Suprapubic skin (tissue), 4 donors: ENCODE measurements at regions not wholly inside any gene's neighbourhood (a gene's known extent, or its start where the extent isn't known, plus 50 kb on each side); places are given as distances from the start of the nearest gene placed in this dataset.

Experiments used
- DNase-seq, 2 donors: peaks; one replicate each; pipeline ENCODE4 v3.0.0-alpha.2; 2019; ENCODE audit warnings: low spot score in 2 of 2
- H3K27ac ChIP-seq: fragments of 200-600 bp; sonication (generic); one replicate; pipeline ENCODE4 v1.5.1; 2019
- H3K27me3 ChIP-seq: fragments of 200-600 bp; sonication (generic); one replicate; pipeline ENCODE4 v1.5.1; 2019
- H3K36me3 ChIP-seq: fragments of 200-600 bp; sonication (generic); one replicate; pipeline ENCODE4 v1.5.1; 2019
- H3K4me1 ChIP-seq: fragments of 200-600 bp; sonication (generic); one replicate; pipeline ENCODE4 v1.5.1; 2019
- H3K4me3 ChIP-seq: fragments of 200-600 bp; sonication (generic); one replicate; pipeline ENCODE4 v1.5.1; 2019; ENCODE audit warnings: mild to moderate bottlenecking
- H3K9me3 ChIP-seq: fragments of 200-600 bp; sonication (generic); one replicate; pipeline ENCODE4 v1.5.1; 2019
- CTCF ChIP-seq, 2 donors: fragments of 200-600 bp in 1 of 2; fragments of 450-650 bp in 1 of 2; sonication (generic) in 1 of 2; IDR thresholded peaks; one replicate each; pipeline ENCODE4 v1.5.1; 2016 to 2019; ENCODE audit warnings: antibody characterized with exemption in 2 of 2, mild to moderate bottlenecking in 1 of 2, moderate library complexity in 1 of 2
- EP300 ChIP-seq: sonication (generic); formaldehyde crosslinking; IDR thresholded peaks from one replicate; pipeline ENCODE4 v1.6.1; 2017; ENCODE audit warnings: antibody characterized with exemption
- POLR2A ChIP-seq, 2 donors: fragments of 450-650 bp; IDR thresholded peaks; one replicate each; pipeline ENCODE4 v1.6.1; 2017; ENCODE audit warnings: antibody characterized with exemption in 2 of 2, mild to moderate bottlenecking in 2 of 2, moderate library complexity in 2 of 2
- POLR2AphosphoS5 ChIP-seq, 3 donors: sonication (generic); formaldehyde crosslinking; IDR thresholded peaks; one replicate each; pipeline ENCODE4 v1.6.1; 2017; ENCODE audit warnings: antibody characterized with exemption in 3 of 3
- WGBS: methylation state at CpG from one replicate; pipeline ENCODE4 v1.1.5; 2018; 5-methylcytosine and 5-hydroxymethylcytosine counted together

DNA sequence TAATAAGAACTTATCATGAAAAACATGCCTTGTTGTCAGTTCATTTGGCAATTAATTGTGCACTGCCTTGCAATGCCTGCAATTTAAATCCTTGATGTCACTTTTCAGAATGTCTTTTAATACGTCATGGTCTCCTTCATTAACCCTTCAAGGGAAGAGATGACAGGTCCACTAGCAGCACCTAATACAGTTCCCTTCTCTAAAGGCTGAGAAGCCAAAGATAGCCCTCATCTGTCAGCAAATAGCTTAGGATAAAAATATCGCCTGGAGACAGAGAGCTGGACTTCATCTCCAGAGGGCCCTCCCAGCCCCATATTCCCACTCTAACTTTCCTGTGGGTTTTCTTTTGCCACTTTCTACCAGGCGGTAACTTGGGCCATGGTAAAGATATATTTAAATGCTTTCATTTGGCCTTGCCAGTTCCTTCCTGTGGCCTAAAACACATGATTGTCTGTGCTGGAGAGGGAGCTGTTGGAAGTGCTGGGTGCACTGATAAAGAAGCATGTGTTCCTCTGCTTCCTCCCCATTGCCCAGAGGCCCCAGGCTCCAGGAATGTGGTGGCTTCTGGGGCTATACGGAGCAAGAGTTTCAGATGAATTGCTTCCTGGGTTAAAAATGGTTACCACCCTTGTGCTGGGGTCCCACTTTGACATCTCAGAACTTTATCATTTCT, 76.3 kb upstream of the UMPS start:
- H3K27ac ChIP-seq = no peak overlapping the region
- DNase-seq = no peak
- H3K9me3 ChIP-seq = no peaks in the 10 kb centered on the region
- no peaks in the 10 kb centered on the region for H3K27me3 ChIP-seq
- H3K4me1 ChIP-seq = no peaks in the 10 kb centered on the region
- WGBS = 63% methylated on average over 4 of the region's 4 CpGs
- peaks cover 12% of the 10 kb centered on the region for H3K36me3 ChIP-seq
- TF ChIP-seq POLR2AphosphoS5 (IDR thresholded peaks at IDR 0.05) (no peak), POLR2A (IDR thresholded peaks at IDR 0.05) (no peak), EP300 (no peak), CTCF (IDR thresholded peaks at IDR 0.05) (no peak)
- H3K4me3 ChIP-seq = no peak overlapping the region

GRCh38 chr3:124654470-124654845, 75.8 kb upstream of the UMPS start:
- H3K9me3 ChIP-seq = no peaks in the 10 kb centered on the region
- no peaks in the 10 kb centered on the region for H3K27me3 ChIP-seq
- H3K4me3 ChIP-seq = no peak overlapping the region
- H3K4me1 ChIP-seq = no peaks in the 10 kb centered on the region
- peaks cover 17% of the 10 kb centered on the region for H3K36me3 ChIP-seq
- no peak overlapping the region for H3K27ac ChIP-seq
- DNase-seq = no peak
- TF ChIP-seq POLR2A (IDR thresholded peaks at IDR 0.05) = no peak
- no peak for TF ChIP-seq POLR2AphosphoS5 (IDR thresholded peaks at IDR 0.05)

DNA sequence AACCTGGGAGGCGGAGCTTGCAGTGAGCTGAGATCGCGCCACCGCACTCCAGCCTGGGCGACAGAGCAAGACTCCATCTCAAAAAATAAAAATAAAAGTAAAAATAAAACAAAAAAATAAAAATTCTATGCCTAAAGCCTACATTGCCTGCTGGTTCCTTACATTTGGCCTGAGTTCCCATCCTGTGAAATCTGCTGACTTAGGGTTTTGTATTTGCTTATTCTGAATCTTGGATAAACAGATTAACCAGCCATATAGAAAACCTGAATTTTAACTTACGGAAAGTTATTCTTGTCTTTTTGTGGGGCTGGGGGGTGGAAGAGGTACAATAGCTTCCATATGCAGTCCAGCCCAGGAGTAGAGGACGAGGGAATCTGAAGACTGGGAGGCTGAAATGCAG, 73.7 kb upstream of the UMPS start:
- Histone ChIP-seq H3K9me3 (no peaks in the 10 kb centered on the region), H3K27ac (no peak overlapping the region), H3K4me3 (no peak overlapping the region), H3K36me3 (peaks cover 18% of the 10 kb centered on the region), H3K27me3 (no peaks in the 10 kb centered on the region), H3K4me1 (no peaks in the 10 kb centered on the region)
- TF ChIP-seq EP300 (no peak), CTCF (IDR thresholded peaks at IDR 0.05) (no peak), POLR2A (IDR thresholded peaks at IDR 0.05) (no peak), POLR2AphosphoS5 (IDR thresholded peaks at IDR 0.05) (no peak)
- 89% methylated on average over 7 of the region's 7 CpGs for WGBS
- DNase-seq = no peak

DNA sequence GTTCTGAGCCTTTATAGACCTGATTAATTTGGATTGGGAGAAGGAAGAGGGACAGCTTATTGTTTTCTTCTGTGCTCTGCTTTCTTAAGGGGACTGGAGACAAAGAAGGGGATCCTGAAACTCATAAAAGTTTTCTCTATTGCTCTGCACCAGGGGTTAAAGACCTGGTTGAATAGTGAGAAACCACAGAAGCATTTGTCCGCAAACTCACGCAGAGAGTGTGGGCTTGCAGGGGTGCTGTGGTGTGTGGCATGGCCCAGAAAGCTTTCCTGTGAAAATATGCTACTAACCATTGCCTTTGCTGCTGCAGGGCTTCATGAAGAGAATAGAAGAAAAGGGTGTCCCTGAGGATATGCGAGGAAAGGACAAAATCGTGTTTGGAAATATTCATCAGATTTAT, 73.1 kb upstream of the UMPS start:
- DNase-seq = no peak
- Histone ChIP-seq H3K27me3 (no peaks in the 10 kb centered on the region), H3K9me3 (no peaks in the 10 kb centered on the region), H3K27ac (no peak overlapping the region), H3K36me3 (peaks cover 18% of the 10 kb centered on the region), H3K4me3 (no peak overlapping the region), H3K4me1 (no peaks in the 10 kb centered on the region)
- 88% methylated on average over 4 of the region's 4 CpGs for WGBS
- TF ChIP-seq POLR2AphosphoS5 (IDR thresholded peaks at IDR 0.05) (no peak), EP300 (no peak), POLR2A (IDR thresholded peaks at IDR 0.05) (no peak), CTCF (IDR thresholded peaks at IDR 0.05) (no peak)

DNA sequence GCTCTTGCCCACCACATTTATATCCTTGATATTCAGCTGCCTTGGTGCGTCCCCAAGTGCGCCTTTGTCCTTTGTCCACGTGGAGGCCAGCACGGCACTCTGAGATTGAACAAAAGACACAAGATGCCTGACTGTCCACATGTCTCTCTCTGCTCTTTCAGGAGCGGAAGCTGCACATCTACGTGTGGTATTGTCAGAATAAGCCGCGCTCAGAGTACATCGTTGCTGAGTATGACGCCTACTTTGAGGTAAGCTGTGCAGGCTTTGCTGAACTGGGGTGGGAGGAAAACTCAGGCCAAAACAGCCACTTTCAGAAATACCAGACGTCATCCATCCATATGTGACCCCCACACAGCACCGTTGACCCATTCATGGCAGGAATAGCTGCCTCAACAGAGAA, 72.0 kb upstream of the UMPS start:
- no peaks in the 10 kb centered on the region for H3K9me3 ChIP-seq
- WGBS = 91% methylated on average over 12 of the region's 12 CpGs
- no peak for DNase-seq
- no peaks in the 10 kb centered on the region for H3K4me1 ChIP-seq
- TF ChIP-seq CTCF (IDR thresholded peaks at IDR 0.05) = no peak
- no peak for TF ChIP-seq POLR2AphosphoS5 (IDR thresholded peaks at IDR 0.05)
- no peak for TF ChIP-seq POLR2A (IDR thresholded peaks at IDR 0.05)
- no peak for TF ChIP-seq EP300
- H3K4me3 ChIP-seq = no peak overlapping the region
- no peaks in the 10 kb centered on the region for H3K27me3 ChIP-seq
- no peak overlapping the region for H3K27ac ChIP-seq
- peaks cover 18% of the 10 kb centered on the region for H3K36me3 ChIP-seq

DNA sequence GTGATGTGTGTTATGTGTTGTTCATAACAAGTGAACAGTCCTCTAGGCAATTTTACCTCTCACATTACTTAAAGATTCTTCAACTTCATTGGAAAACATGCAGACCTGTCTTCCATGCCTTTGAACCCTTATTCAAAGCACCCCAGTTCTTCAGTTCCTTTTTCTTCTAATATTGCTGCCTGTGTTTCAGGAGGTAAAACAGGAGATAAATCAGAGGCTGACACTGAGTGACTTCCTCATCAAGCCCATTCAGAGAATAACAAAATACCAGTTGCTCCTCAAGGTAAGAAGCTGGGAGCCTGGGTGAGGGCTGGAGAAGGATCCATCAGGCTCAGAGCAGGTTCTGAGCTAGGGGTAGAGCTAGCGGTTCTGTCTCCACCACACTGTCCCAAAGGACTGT, 71.1 kb upstream of the UMPS start:
- H3K27me3 ChIP-seq = no peaks in the 10 kb centered on the region
- 0% methylated on average over 1 of the region's 1 CpG for WGBS
- H3K27ac ChIP-seq = no peak overlapping the region
- no peak for DNase-seq
- no peak overlapping the region for H3K4me3 ChIP-seq
- H3K9me3 ChIP-seq = no peaks in the 10 kb centered on the region
- no peak for TF ChIP-seq POLR2A (IDR thresholded peaks at IDR 0.05)
- no peak for TF ChIP-seq POLR2AphosphoS5 (IDR thresholded peaks at IDR 0.05)
- TF ChIP-seq CTCF (IDR thresholded peaks at IDR 0.05) = no peak
- TF ChIP-seq EP300 = no peak
- H3K36me3 ChIP-seq = peaks cover 18% of the 10 kb centered on the region
- H3K4me1 ChIP-seq = no peaks in the 10 kb centered on the region
